ENCODE measurements at regions not wholly inside any gene's neighbourhood (a gene's known extent, or its start where the extent isn't known, plus 50 kb on each side); places are given as distances from the start of the nearest gene placed in this dataset.
"Not testable (repeated sequence)": the region's sequence is repeated elsewhere in the genome, so short reads cannot be mapped to it uniquely, and the experiment has no call there.

DNA sequence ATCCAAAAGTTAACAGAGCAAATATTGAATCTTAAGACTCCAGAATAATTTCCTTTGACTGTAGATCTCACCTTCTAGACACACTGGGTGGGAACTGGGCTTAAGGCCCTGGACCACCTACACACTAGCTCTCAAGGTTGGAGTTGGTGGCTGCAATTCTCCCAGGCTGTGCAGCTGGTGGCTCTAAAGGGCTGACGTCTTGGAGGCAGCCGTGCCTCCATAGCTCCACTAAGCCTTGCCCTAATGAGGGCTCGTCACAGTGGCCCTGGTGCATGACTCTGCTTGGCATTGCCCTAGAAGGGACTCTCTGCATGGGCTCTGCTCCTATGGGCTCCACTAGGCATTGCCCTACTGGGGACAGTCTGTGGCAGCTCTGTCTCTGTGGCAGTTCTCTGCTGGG lies 1005.2 kb downstream of the CCSER2 start:
- DNase-seq (ENCODE audit: low spot score) = no peak

DNA sequence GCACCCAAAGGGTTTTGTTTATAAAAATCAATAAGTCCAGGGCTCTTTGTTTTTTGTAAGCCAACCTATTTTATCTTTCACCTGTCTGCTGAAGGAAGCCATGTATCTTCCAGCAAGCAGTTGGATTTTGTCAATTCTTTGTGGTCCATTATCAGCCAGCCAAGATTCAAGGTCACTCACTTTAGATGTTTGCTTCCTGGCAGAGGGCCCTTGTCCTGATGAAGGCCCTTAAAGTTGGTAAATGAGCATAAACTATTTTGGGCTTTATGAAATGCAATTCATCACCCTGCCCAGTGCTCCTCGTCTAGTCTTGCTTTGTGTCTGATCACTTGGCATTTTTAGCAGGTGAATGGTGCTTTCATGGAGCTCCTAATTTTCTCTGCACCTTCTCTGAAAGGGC lies 1004.2 kb downstream of the GRID1 start:
- no peak for DNase-seq (ENCODE audit: low spot score)

DNA sequence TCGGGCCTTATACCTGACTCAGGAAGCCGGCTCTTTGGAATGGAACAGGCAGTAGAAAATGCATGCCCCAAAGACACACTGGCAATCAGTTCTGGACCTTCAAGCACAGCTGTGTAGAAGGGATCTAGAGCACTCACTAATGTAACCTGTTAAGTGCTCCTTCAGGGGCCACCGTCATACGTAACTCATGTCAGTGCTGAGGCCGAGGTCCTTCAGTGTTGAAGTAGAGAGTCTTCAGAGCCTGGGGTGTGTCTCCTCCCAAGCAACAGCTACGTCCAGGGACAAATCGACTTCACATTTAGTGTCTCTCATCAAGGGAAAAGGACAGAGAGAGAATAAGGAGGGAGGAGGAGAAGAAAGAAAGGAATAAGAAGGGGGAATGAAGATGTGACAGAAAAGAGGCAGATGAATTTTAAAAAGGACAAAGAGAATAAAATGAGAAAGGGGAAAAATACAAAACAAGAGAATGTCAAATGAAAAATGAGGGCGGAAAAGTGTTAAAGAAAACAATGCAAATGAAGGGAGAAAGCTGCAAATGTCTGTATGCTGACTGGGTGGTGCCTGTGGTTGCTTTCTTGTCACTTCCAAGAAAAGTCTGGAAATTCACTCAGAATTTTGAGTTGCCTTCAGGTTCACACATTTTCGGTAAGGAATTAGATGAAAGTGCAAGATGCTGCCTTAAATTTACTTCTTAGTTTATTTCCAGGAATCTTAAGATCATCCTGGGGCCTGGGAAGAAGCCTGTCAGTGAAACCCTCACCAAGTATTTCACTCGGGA lies 989.4 kb downstream of the GRID1 start:
- no peak for DNase-seq (ENCODE audit: low spot score)

DNA sequence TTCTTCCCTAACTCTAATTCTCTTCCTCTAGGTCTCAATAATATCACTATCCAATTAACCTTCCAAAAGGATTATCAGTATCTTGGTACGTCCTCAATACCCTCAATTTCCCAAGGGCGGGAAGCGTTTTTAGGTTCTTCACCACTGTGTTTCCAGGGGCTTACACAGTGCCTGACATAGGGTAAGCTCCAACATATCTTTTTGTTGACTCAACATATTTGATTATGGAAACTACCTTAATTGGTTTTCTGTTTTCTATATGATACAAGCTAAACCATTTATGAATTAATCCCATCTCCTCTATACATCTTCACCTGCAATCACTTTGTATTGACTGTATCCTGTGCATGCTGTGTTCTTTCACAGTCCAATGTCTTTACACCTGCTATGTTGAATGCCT lies 987.3 kb downstream of the GRID1 start:
- no peak for DNase-seq (ENCODE audit: low spot score)

DNA sequence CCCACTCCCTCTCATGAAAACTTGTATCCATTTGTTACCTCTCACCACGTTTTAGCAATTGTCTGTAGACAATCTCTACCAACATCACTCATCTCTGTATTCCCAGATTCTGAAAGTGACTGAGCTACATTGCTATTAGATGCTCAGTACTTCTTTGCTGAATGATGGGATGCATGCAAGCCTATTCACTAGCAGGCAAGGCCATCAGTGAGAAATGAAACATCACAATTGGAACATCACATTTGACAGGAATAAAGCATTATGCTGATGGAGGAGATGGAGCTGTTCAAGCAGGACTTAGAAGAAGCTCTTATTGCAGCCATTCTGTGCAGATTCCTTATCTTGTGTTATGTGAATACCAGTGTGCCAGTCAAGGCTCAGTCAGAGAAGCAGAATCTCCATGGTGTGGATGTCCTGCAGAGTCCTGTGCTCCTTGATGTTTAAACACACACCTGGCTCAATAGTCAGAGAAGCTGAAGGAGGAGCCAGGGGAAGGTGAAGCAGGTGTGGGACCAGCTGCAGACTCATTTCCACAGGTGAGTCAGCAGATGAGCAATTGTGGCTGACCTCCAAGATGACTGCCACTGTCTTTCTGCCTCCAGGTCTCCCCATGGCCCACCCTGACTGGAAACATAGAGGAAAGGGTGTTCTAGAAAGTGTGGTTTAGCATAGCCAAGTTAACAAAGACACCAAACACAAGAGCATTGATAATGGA lies 965.5 kb downstream of the GRID1 start:
- no peak for DNase-seq (ENCODE audit: low spot score)

DNA sequence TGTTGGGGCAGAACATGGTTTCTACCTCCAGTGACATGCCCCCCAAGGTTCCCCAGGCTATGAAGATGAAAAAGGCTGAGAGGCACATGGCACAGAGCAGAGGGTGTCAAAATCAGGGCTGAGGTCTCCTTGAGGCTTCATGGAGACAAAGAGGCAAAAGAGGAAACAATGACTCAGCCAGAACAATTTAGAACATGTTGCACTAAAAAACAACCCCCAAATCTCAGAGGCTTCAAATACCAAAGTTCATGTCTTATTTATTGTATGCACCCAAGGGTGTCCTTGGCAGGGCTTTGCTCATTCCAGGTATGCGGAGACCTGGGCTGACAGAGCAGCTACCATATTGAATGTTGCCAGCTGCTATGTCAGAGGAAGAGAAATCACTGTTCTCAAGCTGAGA lies 964.1 kb downstream of the GRID1 start:
- no peak for DNase-seq (ENCODE audit: low spot score)

DNA sequence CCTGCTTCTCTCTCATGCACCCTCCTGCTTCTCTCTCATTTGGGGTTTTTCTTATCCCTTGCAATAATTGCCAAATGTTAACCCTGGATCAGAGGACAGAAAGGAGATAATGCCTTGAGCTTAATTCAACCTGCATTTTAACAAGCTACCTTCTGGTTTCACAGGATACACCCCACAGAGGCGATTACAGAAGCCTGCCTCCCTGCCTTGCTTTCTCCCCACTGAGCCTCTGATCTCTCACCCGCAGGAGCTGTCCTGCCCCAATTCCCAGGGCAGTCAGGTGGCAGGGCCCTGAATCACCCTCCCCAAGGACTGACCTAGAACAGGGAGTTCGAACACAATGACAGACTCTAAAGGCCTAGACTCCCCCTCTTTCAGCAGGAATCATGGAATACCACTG lies 959.5 kb downstream of the GRID1 start:
- no peak for DNase-seq (ENCODE audit: low spot score)

DNA sequence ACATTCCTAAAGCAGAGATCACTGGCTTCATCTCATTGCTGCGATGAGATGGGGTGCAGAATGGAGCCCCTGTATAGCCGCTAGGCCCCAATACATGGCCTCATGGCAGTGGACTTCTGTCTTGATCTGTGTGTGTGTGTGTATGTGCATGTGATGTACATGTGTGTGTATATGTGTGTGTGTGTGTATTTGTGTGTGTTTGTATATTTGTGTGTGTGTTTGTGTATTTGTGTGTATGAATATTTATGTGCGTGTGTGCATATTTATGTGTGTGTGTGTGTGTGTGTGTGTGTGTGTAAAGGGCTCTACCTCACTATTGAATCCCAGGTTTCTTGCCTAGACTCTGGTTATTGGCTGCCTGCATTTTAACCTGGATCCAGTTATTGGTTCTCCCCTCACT lies 958.2 kb downstream of the GRID1 start:
- no peak for DNase-seq (ENCODE audit: low spot score)

DNA sequence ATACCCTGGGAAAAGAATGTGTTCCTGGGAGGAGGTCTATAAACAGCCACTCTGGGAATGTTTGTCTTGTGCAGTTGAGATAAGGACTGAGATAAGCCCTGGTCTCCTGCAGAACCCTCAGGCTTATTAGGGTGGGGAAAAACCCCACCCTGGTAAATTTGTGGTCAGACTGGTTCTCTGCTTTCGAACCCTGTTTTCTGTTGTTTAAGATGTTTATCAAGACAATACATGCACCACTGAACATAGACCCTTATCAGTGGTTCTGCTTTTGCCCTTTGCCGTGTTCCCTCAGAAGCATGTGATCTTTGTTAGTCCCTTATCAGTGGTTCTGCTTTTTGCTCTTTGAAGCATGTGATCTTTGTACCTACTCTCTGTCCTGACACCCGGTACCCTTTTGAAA lies 956.0 kb downstream of the GRID1 start:
- DNase-seq (ENCODE audit: low spot score) = not testable (repeated sequence)

DNA sequence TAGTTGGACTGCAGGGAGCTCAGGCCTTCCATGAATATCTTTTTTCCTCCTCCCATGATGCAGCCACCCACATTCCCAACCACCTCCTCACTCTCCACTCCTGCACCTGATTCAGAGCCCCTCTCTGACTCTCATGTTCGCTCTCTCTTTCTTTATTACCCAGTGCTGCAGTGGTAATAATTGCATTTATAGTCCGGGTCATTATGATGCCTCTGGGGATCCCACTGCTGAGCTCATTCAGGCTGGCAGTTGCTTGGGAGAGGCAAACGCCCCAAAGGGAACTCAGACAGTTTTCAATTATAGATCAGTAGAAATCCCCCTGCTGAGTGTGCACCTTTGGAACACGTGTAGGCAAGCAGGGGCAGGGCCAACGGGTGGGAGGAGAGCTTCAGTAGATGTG lies 953.0 kb downstream of the GRID1 start:
- no peak for DNase-seq (ENCODE audit: low spot score)

DNA sequence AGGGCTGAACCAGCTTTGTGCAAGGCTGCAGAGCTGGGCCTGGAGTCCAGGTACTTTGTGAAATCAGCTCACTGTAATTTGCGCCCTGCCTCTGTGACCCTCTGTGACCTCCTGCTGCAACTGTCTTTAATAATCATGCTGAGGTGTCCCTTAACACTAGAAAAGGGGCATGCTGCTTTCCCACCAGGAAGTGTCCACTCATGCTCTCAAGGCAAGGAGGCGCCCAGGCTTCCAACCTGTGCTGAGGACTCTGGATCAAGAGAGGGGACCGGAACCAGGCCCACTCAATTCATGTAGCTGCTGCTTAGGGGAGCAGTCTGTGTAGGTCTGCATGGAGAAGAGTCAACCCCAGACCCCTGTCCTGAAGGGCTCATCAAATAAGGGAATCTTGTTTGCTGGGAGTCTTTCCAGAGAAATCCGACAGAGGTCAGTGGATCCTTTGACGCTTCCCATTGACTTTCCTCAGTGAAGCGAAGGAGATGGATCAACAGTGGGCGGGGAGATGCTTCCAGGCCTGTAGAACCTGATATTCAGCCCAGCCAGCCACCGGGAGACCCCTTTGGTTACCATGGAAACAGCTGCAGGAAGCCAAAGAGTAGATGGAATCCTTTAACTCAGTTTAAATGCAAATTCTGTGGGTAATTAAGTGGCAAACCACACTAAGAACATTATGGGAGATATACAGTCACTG lies 945.9 kb downstream of the GRID1 start:
- DNase-seq (ENCODE audit: low spot score) = no peak

DNA sequence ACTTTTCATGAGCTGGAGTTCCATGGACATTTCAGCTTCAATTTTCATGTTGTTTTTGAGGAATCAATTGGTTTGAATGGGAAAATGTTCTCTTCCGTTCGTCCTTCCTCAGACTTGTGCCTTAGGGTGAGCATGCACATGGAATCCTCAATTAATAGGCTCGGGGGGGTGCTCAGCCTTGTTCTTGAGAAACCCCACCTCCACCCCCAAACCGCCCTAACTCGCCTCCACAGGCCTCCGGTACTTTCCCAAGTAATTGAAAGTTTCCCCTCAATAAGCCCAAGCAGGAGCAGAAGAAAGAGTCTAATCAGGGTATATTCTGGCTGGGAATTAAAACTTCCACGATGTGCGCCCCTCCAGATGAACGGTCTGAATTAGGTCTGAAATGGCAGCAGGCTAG lies 945.2 kb downstream of the GRID1 start:
- no peak for DNase-seq (ENCODE audit: low spot score)

DNA sequence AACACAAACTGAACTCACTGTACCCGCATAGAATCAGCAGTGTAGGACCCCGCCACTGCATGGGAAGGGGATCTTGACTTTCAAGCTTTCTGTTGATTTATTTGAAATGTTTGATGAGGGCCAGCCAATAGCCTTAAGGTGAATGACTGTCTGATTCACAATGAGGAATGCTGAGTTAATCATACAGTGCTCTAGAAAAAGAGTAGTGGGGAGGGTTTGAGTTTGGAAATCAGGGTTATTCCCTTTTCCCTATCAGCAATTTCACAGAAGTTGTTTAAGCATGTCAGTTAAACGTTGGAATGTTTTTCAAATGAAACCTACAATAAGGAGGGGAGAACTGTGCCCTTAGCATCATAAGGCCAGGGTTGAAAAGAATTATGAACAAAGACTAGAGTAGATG lies 937.5 kb downstream of the GRID1 start:
- no peak for DNase-seq (ENCODE audit: low spot score)

DNA sequence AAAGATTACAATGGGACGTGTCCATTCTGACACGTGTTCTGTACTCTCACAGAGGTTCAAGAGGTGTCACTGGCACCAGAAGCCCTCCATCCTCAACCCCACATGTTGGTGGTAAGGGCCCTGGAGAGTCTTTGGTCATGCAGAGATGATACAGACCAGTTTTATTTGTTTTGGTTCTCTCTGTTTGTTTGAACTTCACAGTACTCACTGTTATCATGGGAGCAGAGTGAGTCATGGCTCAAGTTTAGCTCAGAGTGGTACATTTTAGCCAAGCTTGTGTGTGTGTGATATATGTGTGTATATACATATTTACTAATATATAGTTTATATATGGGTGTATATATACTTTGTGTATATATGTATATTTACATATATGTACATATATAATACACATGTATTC lies 935.6 kb downstream of the GRID1 start:
- no peak for DNase-seq (ENCODE audit: low spot score)

DNA sequence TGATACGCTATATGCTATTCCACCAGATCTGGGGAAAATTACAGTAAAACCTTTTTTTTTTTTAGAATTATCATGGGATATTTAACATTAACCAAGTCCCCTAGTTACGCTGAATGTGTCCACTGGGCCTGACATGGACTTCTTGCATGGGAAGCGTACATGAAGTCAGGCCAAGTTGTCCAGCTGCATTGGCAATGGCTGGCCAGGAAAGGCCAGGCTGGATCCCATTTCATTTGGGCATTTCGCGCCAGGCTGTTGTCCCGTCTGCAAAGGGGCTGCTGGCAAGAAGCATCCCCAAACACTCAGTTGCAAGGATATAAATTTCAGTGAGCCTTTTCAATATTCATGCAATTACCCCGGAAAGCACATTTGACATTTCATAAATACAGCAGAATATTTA lies 933.3 kb downstream of the GRID1 start:
- DNase-seq (ENCODE audit: low spot score) = no peak

DNA sequence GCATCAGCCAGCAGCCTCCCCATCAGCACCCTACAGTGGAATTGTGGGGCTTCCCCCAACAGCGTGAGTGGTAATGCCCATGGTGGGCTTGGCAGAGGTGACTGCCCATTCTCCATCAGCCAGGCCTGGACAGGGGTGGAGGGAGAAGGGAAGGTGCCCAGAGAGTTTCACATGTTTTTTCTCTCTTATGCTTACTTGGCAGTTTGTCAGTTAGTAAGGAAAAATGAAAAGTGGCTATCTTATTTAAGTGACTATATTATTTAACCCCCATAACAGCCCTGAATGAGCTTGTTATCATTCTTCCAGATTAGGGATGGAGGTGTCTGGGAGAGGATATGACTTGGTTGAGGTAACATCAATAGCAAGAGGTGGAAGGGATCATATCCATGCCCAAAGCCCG lies 921.7 kb downstream of the GRID1 start:
- DNase-seq (ENCODE audit: low spot score) = no peak

DNA sequence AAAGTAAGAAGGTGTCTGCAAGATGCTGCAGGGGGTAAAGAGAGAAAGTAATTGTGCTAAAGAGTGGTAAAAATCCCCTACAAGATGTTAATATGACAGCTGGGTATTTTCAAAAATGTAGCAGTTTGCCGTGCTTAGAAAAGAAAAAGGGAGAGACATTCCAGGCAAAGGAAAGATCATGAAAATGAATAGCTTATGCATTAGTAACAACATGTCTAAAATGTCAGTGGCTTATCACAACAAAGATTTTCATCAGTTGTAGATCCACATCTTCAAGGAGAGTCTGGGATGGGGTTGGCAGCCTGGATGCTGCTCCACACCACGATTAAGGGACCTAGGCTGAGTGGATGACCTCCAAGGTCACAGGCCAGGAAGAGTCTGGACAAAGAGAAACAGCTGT lies 920.9 kb downstream of the GRID1 start:
- no peak for DNase-seq (ENCODE audit: low spot score)

DNA sequence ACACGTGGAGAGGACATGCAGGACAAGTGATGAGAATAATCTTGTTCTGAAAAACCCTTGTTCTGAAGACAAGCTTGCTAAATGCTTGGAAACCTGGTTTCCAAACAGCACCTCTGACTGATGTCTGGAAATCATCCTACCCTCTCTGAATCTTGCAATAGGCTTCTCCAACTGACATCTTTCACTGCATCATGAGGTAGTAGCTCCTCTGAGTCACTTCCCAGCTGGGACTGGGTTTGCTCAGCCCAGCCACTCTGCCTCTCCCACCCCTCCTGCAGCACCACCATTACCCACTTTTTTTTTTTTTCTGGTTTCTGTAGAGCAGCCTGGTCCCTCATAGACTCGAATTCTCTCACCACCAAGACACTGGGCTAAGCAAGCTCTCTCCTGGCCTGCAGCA lies 919.8 kb downstream of the GRID1 start:
- DNase-seq (ENCODE audit: low spot score) = no peak

DNA sequence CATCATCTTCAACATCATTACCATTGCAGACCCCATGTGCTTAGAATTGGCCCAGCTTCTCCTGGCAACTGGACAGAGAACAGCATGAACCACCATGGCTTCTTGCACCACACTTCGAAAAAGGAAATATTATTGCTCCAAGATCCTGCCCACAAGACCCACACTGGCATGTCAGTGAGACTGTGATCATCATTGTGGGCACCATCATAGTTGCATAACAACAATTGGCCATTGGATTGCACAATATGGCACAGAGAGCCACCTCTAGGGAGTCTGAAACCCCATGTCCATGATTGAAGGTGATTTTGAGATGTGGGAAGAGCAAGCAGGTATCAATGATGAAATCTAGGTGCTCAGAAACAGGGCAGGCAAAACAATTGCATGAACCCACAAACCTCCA lies 918.9 kb downstream of the GRID1 start:
- DNase-seq (ENCODE audit: low spot score) = no peak

DNA sequence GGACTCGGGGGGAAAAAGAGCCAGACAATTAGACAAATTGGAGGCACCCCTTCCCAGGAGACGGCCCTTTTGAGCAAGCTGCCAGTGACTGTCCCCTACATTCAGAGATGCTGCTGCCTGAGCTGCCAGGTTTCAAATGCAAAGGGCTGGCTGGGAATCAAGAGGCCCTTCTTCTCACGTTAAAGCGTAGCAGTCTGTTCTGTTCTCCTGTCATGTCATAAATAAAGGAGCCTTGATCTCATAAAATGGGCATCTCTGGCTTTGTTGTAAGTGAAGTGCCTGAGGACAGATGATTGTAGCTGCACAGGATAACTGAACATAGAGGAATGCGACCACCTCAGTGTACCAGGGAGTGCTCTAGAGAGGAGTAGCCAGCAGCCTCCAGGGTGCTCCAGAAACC lies 917.9 kb downstream of the GRID1 start:
- DNase-seq (ENCODE audit: low spot score) = no peak

DNA sequence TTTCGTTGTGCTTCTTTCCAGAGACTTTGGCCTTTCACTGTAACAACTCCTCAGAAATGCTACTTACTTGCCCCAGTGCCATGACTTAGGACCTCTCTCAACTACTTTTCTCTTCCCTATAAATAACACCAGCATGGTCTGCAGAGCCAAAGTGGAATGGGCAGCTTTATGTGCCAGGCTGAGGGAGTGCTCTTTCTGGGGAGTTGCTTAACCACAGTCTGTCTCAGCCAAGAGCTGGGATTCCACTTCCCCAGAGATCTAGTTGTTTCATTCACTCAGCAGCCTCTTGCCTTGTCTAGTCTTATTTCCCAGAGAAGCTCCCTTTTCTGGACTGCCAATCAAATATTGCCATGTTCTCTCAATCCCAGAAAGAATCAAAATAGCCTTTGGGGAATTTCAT lies 912.2 kb downstream of the GRID1 start:
- DNase-seq (ENCODE audit: low spot score) = no peak

DNA sequence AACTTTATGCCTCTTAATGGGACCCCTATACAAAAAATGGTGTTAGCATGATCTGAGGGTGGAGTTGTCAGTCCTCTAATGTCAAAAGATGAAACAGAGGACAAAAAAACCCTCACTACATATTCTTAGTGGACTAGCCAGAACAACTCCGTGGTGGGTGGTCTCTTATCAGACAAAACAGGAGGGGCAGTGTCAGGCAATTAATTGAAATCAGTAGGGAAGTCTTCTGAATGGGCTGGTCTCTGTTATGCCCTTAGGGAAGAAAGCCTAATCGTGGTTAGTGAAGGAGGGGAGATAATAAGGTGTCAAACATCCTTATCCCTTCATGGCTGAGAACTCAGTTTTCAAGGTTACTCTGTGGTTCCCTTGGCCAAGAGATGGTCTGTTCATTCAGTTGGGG lies 909.4 kb downstream of the GRID1 start:
- no peak for DNase-seq (ENCODE audit: low spot score)

DNA sequence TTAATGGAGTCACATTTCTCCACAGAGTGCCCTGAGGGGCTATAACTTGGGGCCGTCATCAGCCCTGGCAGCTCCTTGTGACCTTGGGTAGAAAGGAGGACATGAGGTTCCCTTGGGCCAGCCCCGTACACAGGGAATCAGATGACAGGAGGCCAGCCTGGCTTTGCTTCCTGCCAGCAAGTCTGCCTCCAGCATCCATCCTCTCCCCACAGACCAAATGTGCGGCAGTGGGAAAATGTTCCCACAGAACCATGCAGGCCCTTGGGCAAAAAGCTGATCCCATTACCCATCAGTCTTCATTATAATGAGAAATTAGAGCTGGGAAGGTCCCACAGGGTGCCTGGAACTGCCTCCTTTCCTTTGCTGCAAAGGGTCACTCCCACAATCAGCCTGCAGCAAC lies 908.3 kb downstream of the GRID1 start:
- no peak for DNase-seq (ENCODE audit: low spot score)

All from AG08395 (cell line).